Testis (tissue), 2 donors: ENCODE measurements at regions not wholly inside any gene's neighbourhood (a gene's known extent, or its start where the extent isn't known, plus 50 kb on each side); places are given as distances from the start of the nearest gene placed in this dataset.

Experiments used
- POLR2A ChIP-seq: fragments of 450-650 bp; IDR thresholded peaks from one replicate; pipeline ENCODE4 v1.6.1; 2017; ENCODE audit warnings: antibody characterized with exemption, mild to moderate bottlenecking, moderate library complexity
- TF ChIP-seq, protein P1 (sequence below), 3 experiments: fragments of 450-650 bp in 2 of 3; fragments of 200-600 bp in 1 of 3; sonication (generic) in 1 of 3; IDR thresholded peaks; one replicate each; pipeline ENCODE4 v1.5.1; 2016 to 2019; ENCODE audit warnings: antibody characterized with exemption in 3 of 3, mild to moderate bottlenecking in 2 of 3, moderate library complexity in 1 of 3

GRCh38 chr18:1522249-1522615 is 617.6 kb downstream of the ADCYAP1 start:
- no peak for TF ChIP-seq POLR2A
- TF ChIP-seq, protein P1, sequence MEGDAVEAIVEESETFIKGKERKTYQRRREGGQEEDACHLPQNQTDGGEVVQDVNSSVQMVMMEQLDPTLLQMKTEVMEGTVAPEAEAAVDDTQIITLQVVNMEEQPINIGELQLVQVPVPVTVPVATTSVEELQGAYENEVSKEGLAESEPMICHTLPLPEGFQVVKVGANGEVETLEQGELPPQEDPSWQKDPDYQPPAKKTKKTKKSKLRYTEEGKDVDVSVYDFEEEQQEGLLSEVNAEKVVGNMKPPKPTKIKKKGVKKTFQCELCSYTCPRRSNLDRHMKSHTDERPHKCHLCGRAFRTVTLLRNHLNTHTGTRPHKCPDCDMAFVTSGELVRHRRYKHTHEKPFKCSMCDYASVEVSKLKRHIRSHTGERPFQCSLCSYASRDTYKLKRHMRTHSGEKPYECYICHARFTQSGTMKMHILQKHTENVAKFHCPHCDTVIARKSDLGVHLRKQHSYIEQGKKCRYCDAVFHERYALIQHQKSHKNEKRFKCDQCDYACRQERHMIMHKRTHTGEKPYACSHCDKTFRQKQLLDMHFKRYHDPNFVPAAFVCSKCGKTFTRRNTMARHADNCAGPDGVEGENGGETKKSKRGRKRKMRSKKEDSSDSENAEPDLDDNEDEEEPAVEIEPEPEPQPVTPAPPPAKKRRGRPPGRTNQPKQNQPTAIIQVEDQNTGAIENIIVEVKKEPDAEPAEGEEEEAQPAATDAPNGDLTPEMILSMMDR (IDR thresholded peaks at IDR 0.05): no peak
